Trophoblast cell (in vitro differentiated cells and primary cell): ENCODE measurements at regions not wholly inside any gene's neighbourhood (a gene's known extent, or its start where the extent isn't known, plus 50 kb on each side); places are given as distances from the start of the nearest gene placed in this dataset.

ENCODE experiments used
- DNase-seq, 2 donors: peaks; one replicate each; pipeline ENCODE4 v3.0.0-alpha.2; 2016
- H2AFZ ChIP-seq: 2 replicates; pipeline ENCODE4 v1.6.1; 2013; ENCODE audit warnings: low read length, moderate library complexity, mild to moderate bottlenecking; ENCODE audit not compliant: insufficient read depth, poor library complexity
- H2AK5ac ChIP-seq: 2 replicates; pipeline ENCODE4 v1.6.1; 2013; ENCODE audit warnings: mild to moderate bottlenecking, low read length
- H2BK120ac ChIP-seq: 2 replicates; pipeline ENCODE4 v1.6.1; 2013; ENCODE audit warnings: low read length, mild to moderate bottlenecking, moderate library complexity; ENCODE audit not compliant: insufficient read depth, poor library complexity
- H2BK12ac ChIP-seq: 2 replicates; pipeline ENCODE4 v1.6.1; 2013; ENCODE audit warnings: mild to moderate bottlenecking, low read length, moderate library complexity
- H2BK5ac ChIP-seq: 2 replicates; pipeline ENCODE4 v1.6.1; 2013; ENCODE audit warnings: low read length, low read depth, moderate library complexity, mild to moderate bottlenecking; ENCODE audit not compliant: poor library complexity
- H3K14ac ChIP-seq: 2 replicates; pipeline ENCODE4 v1.6.1; 2013; ENCODE audit warnings: mild to moderate bottlenecking, low read length
- H3K18ac ChIP-seq: 2 replicates; pipeline ENCODE4 v1.6.1; 2013; ENCODE audit warnings: mild to moderate bottlenecking, low read length
- H3K23ac ChIP-seq: 2 replicates; pipeline ENCODE4 v1.6.1; 2013; ENCODE audit warnings: low read length
- H3K27ac ChIP-seq: 2 replicates; pipeline ENCODE4 v1.5.1; 2013; ENCODE audit warnings: low read depth, mild to moderate bottlenecking, inconsistent platforms, low read length, moderate library complexity
- H3K27me3 ChIP-seq: 2 replicates; pipeline ENCODE4 v1.6.1; 2013; ENCODE audit warnings: inconsistent platforms, mild to moderate bottlenecking, low read length, moderate library complexity; ENCODE audit not compliant: insufficient read depth
- H3K36me3 ChIP-seq, 2 experiments: 1 replicate in 1 of 2; 2 replicates in 1 of 2; pipeline ENCODE4 v1.6.1; 2013; ENCODE audit warnings: low read length in 2 of 2, mild to moderate bottlenecking in 2 of 2, moderate library complexity in 1 of 2; ENCODE audit not compliant: insufficient read depth in 2 of 2, control insufficient read depth in 1 of 2
- H3K4ac ChIP-seq: 2 replicates; pipeline ENCODE4 v1.6.1; 2013; ENCODE audit warnings: low read depth, mild to moderate bottlenecking, low read length, moderate library complexity
- H3K4me1 ChIP-seq, 2 experiments: 1 replicate in 1 of 2; 2 replicates in 1 of 2; pipeline ENCODE4 v1.6.1; 2013; ENCODE audit warnings: low read length in 2 of 2, mild to moderate bottlenecking in 2 of 2, moderate library complexity in 1 of 2; ENCODE audit not compliant: insufficient read depth in 2 of 2, control insufficient read depth in 1 of 2
- H3K4me2 ChIP-seq: 2 replicates; pipeline ENCODE4 v1.6.1; 2013; ENCODE audit warnings: inconsistent platforms, mild to moderate bottlenecking, low read length, moderate library complexity
- H3K4me3 ChIP-seq: 2 replicates; pipeline ENCODE4 v1.5.1; 2013; ENCODE audit warnings: mild to moderate bottlenecking, low read depth, low read length, inconsistent platforms
- H3K79me1 ChIP-seq: one replicate; pipeline ENCODE4 v1.6.1; 2013; ENCODE audit warnings: low read length
- H3K79me2 ChIP-seq: 2 replicates; pipeline ENCODE4 v1.6.1; 2013; ENCODE audit warnings: low read length, mild to moderate bottlenecking; ENCODE audit not compliant: control insufficient read depth, insufficient read depth, poor library complexity
- H3K9ac ChIP-seq: 2 replicates; pipeline ENCODE4 v1.6.1; 2013; ENCODE audit warnings: mild to moderate bottlenecking, low read length
- H3K9me3 ChIP-seq: 2 replicates; pipeline ENCODE4 v1.6.1; 2013; ENCODE audit warnings: low read depth, mild to moderate bottlenecking, control low read depth, inconsistent platforms, low read length; ENCODE audit not compliant: insufficient read depth
- H4K12ac ChIP-seq: 2 replicates; pipeline ENCODE4 v1.6.1; 2013; ENCODE audit warnings: low read depth, mild to moderate bottlenecking, low read length, moderate library complexity
- H4K8ac ChIP-seq: 2 replicates; pipeline ENCODE4 v1.6.1; 2013; ENCODE audit warnings: low read depth, mild to moderate bottlenecking, low read length, moderate library complexity
- H4K91ac ChIP-seq: one replicate; pipeline ENCODE4 v1.6.1; 2013; ENCODE audit warnings: low read depth, mild to moderate bottlenecking, low read length, moderate library complexity
- WGBS: extraction: QIAGEN DNeasy Blood & Tissue Kit; methylation state at CpG from one replicate; pipeline ENCODE4 v1.1.7; 2013; ENCODE audit warnings: missing lambda C conversion rate; ENCODE audit not compliant: insufficient read length, insufficient coverage; ENCODE audit errors: extremely low coverage; 5-methylcytosine and 5-hydroxymethylcytosine counted together

GRCh38 chr15:98216166-98216565 lies 255.7 kb downstream of the ARRDC4 start:
- Histone ChIP-seq H3K4me2 (no peak overlapping the region), H3K14ac (no peak overlapping the region), H3K18ac (no peak overlapping the region), H3K79me2 (no peaks in the 10 kb centered on the region), H2BK12ac (no peak overlapping the region), H3K4me3 (no peak overlapping the region), H3K9me3 (peaks cover 2% of the 10 kb centered on the region), H4K12ac (no peak overlapping the region), H3K27ac (no peak overlapping the region), H3K36me3 (no peaks in the 10 kb centered on the region), H2BK120ac (no peak overlapping the region), H2BK5ac (no peak overlapping the region), H3K23ac (no peak overlapping the region), H2AFZ (no peak overlapping the region), H4K91ac (no peak overlapping the region), H3K4ac (no peak overlapping the region), H3K4me1 (no peaks in the 10 kb centered on the region), H3K27me3 (no peaks in the 10 kb centered on the region), H4K8ac (no peak overlapping the region), H2AK5ac (no peak overlapping the region), H3K79me1 (no peaks in the 10 kb centered on the region), H3K9ac (no peak overlapping the region)
- WGBS = no CpG with 5 or more reads among the region's 4 CpGs
- DNase-seq = no peak

- no peak overlapping the region for H4K8ac ChIP-seq
- WGBS = no CpG with 5 or more reads among the region's 6 CpGs
- no peaks in the 10 kb centered on the region for H3K4me1 ChIP-seq
Measured at GRCh38 chr15:98217356-98217755, 256.9 kb downstream of the ARRDC4 start.

GRCh38 chr15:98221144-98221543 lies 260.6 kb downstream of the ARRDC4 start:
- Histone ChIP-seq H3K27me3 (no peaks in the 10 kb centered on the region), H3K9me3 (peaks cover 2% of the 10 kb centered on the region), H3K23ac (no peak overlapping the region), H3K36me3 (no peaks in the 10 kb centered on the region), H3K4me2 (no peak overlapping the region), H3K4ac (no peak overlapping the region), H2BK120ac (no peak overlapping the region), H3K27ac (no peak overlapping the region), H3K9ac (no peak overlapping the region), H2AK5ac (no peak overlapping the region), H4K91ac (no peak overlapping the region), H4K12ac (no peak overlapping the region), H3K4me3 (no peak overlapping the region), H3K79me2 (no peaks in the 10 kb centered on the region), H2BK5ac (no peak overlapping the region), H4K8ac (no peak overlapping the region), H3K14ac (no peak overlapping the region), H2AFZ (no peak overlapping the region), H2BK12ac (no peak overlapping the region), H3K4me1 (no peaks in the 10 kb centered on the region), H3K18ac (no peak overlapping the region), H3K79me1 (no peaks in the 10 kb centered on the region)
- no peak for DNase-seq
- WGBS = no CpG with 5 or more reads among the region's 3 CpGs

More at GRCh38 chr15:98217356-98217755, 256.9 kb downstream of the ARRDC4 start:
- H3K18ac ChIP-seq = no peak overlapping the region
- H3K4me2 ChIP-seq = no peak overlapping the region
- DNase-seq = no peak
- no peak overlapping the region for H3K4ac ChIP-seq
- no peaks in the 10 kb centered on the region for H3K36me3 ChIP-seq
- no peak overlapping the region for H2AK5ac ChIP-seq
- H2AFZ ChIP-seq = no peak overlapping the region
- H2BK12ac ChIP-seq = no peak overlapping the region
- no peaks in the 10 kb centered on the region for H3K79me2 ChIP-seq
- no peak overlapping the region for H4K12ac ChIP-seq
- no peak overlapping the region for H4K91ac ChIP-seq
- H2BK120ac ChIP-seq = no peak overlapping the region
- no peak overlapping the region for H3K9ac ChIP-seq
- no peak overlapping the region for H3K27ac ChIP-seq
- H3K23ac ChIP-seq = no peak overlapping the region
- H3K9me3 ChIP-seq = peaks cover 2% of the 10 kb centered on the region
- no peaks in the 10 kb centered on the region for H3K79me1 ChIP-seq
- no peak overlapping the region for H3K4me3 ChIP-seq
- H2BK5ac ChIP-seq = no peak overlapping the region
- no peak overlapping the region for H3K14ac ChIP-seq
- no peaks in the 10 kb centered on the region for H3K27me3 ChIP-seq

GRCh38 chr15:98221577-98221976 lies 261.1 kb downstream of the ARRDC4 start:
- H3K4me2 ChIP-seq = no peak overlapping the region
- H2BK12ac ChIP-seq = no peak overlapping the region
- H3K9me3 ChIP-seq = peaks cover 2% of the 10 kb centered on the region
- H4K91ac ChIP-seq = no peak overlapping the region
- DNase-seq = no peak
- H4K8ac ChIP-seq = no peak overlapping the region
- no peaks in the 10 kb centered on the region for H3K27me3 ChIP-seq
- no peaks in the 10 kb centered on the region for H3K79me2 ChIP-seq
- H3K79me1 ChIP-seq = no peaks in the 10 kb centered on the region
- H2AK5ac ChIP-seq = no peak overlapping the region
- no peaks in the 10 kb centered on the region for H3K36me3 ChIP-seq
- H2AFZ ChIP-seq = no peak overlapping the region
- no peak overlapping the region for H3K23ac ChIP-seq
- H2BK120ac ChIP-seq = no peak overlapping the region
- no CpG with 5 or more reads among the region's 4 CpGs for WGBS
- no peak overlapping the region for H3K27ac ChIP-seq
- H3K9ac ChIP-seq = no peak overlapping the region
- H3K4ac ChIP-seq = no peak overlapping the region
- no peak overlapping the region for H3K18ac ChIP-seq
- H2BK5ac ChIP-seq = no peak overlapping the region
- H3K4me3 ChIP-seq = no peak overlapping the region
- no peak overlapping the region for H3K14ac ChIP-seq
- no peaks in the 10 kb centered on the region for H3K4me1 ChIP-seq
- H4K12ac ChIP-seq = no peak overlapping the region
